H1 (cell line): ENCODE measurements at regions not wholly inside any gene's neighbourhood (a gene's known extent, or its start where the extent isn't known, plus 50 kb on each side); places are given as distances from the start of the nearest gene placed in this dataset.

Source experiments
- CEBPB ChIP-seq: IDR thresholded peaks from 2 replicates; pipeline ENCODE4 v1.6.1; 2012; ENCODE audit warnings: low read depth, low read length
- JUN ChIP-seq: IDR thresholded peaks from 2 replicates; pipeline ENCODE4 v1.6.1; 2011; ENCODE audit warnings: low read depth, mild to moderate bottlenecking, improper control_type of control experiment, low read length
- KDM5A ChIP-seq: fragments of 200-600 bp; IDR thresholded peaks from 2 replicates; pipeline ENCODE4 v1.7.1; 2012; ENCODE audit warnings: mild to moderate bottlenecking, low read length, inconsistent platforms, mixed read lengths
- NANOG ChIP-seq: IDR thresholded peaks from 2 replicates; pipeline ENCODE4 v1.6.1; 2011; ENCODE audit warnings: low read length, low read depth, mild to moderate bottlenecking, inconsistent platforms; ENCODE audit not compliant: insufficient read depth, poor library complexity, severe bottlenecking
- RAD21 ChIP-seq, 2 experiments: IDR thresholded peaks in 1 of 2; conservative IDR thresholded peaks in 1 of 2; 2 replicates each; pipeline ENCODE4 v1.6.1; 2011; ENCODE audit warnings: low read depth in 2 of 2, low read length in 2 of 2, improper control_type of control experiment in 1 of 2, inconsistent platforms in 1 of 2, mild to moderate bottlenecking in 1 of 2, moderate library complexity in 1 of 2
- RNF2 ChIP-seq: fragments of 200-900, 300-1000 bp; sonication (generic); IDR thresholded peaks from 2 replicates; pipeline ENCODE4 v1.7.1; 2016; ENCODE audit warnings: borderline replicate concordance, low read depth, mild to moderate bottlenecking, antibody characterized with exemption, low read length; ENCODE audit not compliant: poor library complexity, severe bottlenecking; ENCODE audit errors: missing control alignments
- RXRA ChIP-seq: IDR thresholded peaks from 2 replicates; pipeline ENCODE4 v1.6.1; 2011; ENCODE audit warnings: low read depth, mild to moderate bottlenecking, low read length, moderate library complexity; ENCODE audit not compliant: insufficient read depth
- SAP30 ChIP-seq: fragments of 300-600 bp; sonication (generic); IDR thresholded peaks from 2 replicates; pipeline ENCODE4 v1.7.1; 2012; ENCODE audit warnings: low read length, moderate library complexity, mild to moderate bottlenecking, inconsistent platforms; ENCODE audit not compliant: insufficient read depth, insufficient replicate concordance
- SP2 ChIP-seq: IDR thresholded peaks from 2 replicates; pipeline ENCODE4 v1.6.1; 2012; ENCODE audit warnings: mild to moderate bottlenecking, low read length, inconsistent platforms
- TBP ChIP-seq: IDR thresholded peaks from 2 replicates; pipeline ENCODE4 v1.6.1; 2011; ENCODE audit warnings: low read depth, low read length, improper control_type of control experiment
- TF ChIP-seq, protein P1 (sequence below): fragments of 300-600 bp; sonication (generic); IDR thresholded peaks from 2 replicates; pipeline ENCODE4 v1.7.1; 2012; ENCODE audit warnings: low read length, moderate library complexity, mild to moderate bottlenecking, inconsistent platforms; ENCODE audit not compliant: insufficient replicate concordance

DNA sequence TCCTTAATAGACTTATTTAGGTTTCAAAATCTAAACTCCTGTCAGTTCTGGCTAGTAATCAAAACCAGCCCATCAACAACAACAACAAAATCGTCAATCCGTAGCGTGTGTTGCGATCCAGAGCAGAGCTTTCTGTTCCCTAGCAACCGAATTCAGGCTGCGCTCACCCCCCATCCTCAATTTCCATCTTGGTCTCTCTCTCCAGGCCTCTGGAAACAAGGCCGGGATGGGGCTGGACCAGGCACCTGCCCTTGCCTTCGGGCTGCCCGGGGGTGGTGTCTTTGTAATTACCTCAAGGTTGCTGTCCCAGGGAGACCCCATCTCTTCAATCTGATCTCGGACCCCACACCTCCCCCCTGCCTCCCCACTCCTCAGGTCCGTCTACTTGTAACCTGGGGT, 1341.5 kb downstream of the BRD1 start (continued):
- TF ChIP-seq, protein P1, sequence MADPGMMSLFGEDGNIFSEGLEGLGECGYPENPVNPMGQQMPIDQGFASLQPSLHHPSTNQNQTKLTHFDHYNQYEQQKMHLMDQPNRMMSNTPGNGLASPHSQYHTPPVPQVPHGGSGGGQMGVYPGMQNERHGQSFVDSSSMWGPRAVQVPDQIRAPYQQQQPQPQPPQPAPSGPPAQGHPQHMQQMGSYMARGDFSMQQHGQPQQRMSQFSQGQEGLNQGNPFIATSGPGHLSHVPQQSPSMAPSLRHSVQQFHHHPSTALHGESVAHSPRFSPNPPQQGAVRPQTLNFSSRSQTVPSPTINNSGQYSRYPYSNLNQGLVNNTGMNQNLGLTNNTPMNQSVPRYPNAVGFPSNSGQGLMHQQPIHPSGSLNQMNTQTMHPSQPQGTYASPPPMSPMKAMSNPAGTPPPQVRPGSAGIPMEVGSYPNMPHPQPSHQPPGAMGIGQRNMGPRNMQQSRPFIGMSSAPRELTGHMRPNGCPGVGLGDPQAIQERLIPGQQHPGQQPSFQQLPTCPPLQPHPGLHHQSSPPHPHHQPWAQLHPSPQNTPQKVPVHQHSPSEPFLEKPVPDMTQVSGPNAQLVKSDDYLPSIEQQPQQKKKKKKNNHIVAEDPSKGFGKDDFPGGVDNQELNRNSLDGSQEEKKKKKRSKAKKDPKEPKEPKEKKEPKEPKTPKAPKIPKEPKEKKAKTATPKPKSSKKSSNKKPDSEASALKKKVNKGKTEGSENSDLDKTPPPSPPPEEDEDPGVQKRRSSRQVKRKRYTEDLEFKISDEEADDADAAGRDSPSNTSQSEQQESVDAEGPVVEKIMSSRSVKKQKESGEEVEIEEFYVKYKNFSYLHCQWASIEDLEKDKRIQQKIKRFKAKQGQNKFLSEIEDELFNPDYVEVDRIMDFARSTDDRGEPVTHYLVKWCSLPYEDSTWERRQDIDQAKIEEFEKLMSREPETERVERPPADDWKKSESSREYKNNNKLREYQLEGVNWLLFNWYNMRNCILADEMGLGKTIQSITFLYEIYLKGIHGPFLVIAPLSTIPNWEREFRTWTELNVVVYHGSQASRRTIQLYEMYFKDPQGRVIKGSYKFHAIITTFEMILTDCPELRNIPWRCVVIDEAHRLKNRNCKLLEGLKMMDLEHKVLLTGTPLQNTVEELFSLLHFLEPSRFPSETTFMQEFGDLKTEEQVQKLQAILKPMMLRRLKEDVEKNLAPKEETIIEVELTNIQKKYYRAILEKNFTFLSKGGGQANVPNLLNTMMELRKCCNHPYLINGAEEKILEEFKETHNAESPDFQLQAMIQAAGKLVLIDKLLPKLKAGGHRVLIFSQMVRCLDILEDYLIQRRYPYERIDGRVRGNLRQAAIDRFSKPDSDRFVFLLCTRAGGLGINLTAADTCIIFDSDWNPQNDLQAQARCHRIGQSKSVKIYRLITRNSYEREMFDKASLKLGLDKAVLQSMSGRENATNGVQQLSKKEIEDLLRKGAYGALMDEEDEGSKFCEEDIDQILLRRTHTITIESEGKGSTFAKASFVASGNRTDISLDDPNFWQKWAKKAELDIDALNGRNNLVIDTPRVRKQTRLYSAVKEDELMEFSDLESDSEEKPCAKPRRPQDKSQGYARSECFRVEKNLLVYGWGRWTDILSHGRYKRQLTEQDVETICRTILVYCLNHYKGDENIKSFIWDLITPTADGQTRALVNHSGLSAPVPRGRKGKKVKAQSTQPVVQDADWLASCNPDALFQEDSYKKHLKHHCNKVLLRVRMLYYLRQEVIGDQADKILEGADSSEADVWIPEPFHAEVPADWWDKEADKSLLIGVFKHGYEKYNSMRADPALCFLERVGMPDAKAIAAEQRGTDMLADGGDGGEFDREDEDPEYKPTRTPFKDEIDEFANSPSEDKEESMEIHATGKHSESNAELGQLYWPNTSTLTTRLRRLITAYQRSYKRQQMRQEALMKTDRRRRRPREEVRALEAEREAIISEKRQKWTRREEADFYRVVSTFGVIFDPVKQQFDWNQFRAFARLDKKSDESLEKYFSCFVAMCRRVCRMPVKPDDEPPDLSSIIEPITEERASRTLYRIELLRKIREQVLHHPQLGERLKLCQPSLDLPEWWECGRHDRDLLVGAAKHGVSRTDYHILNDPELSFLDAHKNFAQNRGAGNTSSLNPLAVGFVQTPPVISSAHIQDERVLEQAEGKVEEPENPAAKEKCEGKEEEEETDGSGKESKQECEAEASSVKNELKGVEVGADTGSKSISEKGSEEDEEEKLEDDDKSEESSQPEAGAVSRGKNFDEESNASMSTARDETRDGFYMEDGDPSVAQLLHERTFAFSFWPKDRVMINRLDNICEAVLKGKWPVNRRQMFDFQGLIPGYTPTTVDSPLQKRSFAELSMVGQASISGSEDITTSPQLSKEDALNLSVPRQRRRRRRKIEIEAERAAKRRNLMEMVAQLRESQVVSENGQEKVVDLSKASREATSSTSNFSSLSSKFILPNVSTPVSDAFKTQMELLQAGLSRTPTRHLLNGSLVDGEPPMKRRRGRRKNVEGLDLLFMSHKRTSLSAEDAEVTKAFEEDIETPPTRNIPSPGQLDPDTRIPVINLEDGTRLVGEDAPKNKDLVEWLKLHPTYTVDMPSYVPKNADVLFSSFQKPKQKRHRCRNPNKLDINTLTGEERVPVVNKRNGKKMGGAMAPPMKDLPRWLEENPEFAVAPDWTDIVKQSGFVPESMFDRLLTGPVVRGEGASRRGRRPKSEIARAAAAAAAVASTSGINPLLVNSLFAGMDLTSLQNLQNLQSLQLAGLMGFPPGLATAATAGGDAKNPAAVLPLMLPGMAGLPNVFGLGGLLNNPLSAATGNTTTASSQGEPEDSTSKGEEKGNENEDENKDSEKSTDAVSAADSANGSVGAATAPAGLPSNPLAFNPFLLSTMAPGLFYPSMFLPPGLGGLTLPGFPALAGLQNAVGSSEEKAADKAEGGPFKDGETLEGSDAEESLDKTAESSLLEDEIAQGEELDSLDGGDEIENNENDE = no peak
- TF ChIP-seq KDM5A (no peak), RXRA (no peak), RNF2 (no peak), TBP (no peak), NANOG (no peak), CEBPB (no peak), SAP30 (no peak), RAD21 (IDR thresholded peaks at IDR 0.05 in 1 of 2, conservative IDR thresholded peaks at IDR 0.05 in 1 of 2; ENCODE audit: low read depth in 2 of 2, low read length in 2 of 2) (no peak), JUN (no peak), SP2 (no peak)
